ENCODE measurements at regions not wholly inside any gene's neighbourhood (a gene's known extent, or its start where the extent isn't known, plus 50 kb on each side); places are given as distances from the start of the nearest gene placed in this dataset.

GRCh38 chr2:118738106-118738505 is 109.3 kb downstream of the EN1 start:
- no peak for DNase-seq

- no peak for DNase-seq
Observed at GRCh38 chr2:118737684-118738083, 109.8 kb downstream of the EN1 start.

DNA sequence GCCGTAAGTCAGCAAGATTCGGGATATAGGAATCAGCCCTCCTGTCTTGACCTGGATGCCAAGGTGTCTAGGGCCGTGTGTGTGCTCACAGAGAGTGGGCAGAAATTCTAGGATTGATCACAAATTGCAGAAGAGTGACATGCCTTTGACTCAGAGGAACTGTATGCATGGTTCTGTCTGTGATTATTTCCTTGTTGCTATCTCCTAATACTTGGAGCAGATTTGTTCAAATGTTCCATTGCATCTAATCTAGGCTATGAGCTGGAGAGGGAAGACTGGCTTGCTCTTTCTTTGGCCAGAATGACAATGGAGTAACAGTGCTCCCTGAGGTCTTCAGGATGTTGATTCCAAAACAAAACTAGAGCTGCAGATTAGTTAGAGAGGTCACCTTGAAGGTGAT is 115.0 kb downstream of the EN1 start:
- DNase-seq = no peak

DNA sequence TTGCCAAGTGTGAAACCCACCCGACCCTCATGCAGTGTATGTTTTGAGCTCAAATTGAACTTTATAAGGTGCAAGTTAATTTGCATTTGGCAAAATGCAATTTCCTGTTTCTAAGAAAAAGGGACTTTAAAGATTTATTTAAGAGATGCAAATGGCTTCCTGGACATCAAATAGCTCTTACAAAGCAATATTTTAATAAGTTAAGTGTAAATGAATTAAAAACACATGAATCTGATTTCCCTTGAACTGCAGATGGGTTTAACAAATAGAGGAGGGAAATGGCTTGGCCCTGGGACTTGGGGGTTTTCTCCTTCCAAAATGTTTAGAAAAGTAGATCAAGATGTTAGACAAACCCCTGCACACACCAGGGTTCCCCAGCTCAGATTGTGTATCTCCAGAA is 116.0 kb downstream of the EN1 start:
- no peak for DNase-seq

DNA sequence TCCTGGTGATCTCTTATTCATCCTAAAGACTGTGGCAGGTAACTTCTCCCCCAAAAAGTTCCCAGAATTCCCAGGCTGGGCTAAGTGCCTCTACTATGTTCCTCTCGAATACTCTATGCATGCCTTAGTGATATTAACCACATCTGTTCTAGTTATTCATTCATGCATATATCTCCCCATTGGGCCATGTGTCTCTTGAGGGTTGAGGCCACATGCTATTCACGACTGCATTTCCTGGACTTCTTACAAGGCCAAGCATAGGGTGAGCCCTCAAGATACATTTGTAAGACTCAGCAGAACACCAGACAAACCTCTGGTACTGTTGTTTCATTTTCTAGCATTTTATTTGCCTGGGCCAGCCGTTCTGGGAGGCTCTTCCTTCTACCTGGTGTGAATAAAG is 117.0 kb downstream of the EN1 start:
- DNase-seq = no peak

GRCh38 chr2:118729760-118730159 is 117.7 kb downstream of the EN1 start:
- no peak for DNase-seq

DNA sequence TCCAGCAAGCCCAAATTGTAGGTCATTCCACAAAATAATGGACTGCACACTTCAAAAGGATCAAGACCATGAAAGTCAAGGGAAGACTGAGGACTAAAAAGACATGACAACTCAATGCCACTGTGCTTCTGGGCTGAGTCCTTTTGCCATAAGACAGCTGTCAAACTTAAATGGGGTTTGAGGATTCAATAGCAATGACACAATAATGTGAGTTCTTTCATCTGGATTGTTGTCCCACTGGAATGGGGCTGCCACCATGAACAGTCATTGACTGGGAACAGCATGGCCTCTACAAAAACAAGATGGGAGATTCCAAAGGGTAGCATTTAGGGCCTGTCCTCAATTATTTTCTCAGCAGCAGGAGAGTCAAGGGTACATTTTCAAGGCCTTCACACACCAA is 118.5 kb downstream of the EN1 start:
- no peak for DNase-seq

GRCh38 chr2:118726821-118727220 is 120.6 kb downstream of the EN1 start:
- no peak for DNase-seq

DNA sequence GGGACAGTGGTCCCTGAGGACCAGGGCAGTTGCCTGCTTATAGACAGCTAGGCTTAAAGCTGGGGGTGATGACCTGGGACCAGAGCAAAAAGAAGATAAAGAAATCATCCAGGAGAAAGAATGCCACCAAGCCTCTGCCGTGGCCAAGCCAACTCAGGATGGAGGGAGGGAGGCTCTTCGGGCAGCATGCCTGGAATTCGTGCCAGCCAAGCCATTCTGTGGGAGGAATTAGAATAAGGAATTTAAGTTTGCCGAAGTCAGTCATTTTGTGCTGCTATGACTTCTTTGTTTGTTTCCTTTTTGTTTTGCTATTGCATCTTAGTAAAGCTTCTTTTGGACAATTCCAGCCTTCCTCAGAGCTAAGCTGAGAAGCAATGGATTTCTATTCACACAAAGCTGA is 124.1 kb downstream of the EN1 start:
- DNase-seq = no peak

- DNase-seq = no peak
Observed at GRCh38 chr2:118722976-118723375, 124.5 kb downstream of the EN1 start.

GRCh38 chr2:118721817-118722551 is 125.5 kb downstream of the EN1 start:
- DNase-seq = no peak

DNA sequence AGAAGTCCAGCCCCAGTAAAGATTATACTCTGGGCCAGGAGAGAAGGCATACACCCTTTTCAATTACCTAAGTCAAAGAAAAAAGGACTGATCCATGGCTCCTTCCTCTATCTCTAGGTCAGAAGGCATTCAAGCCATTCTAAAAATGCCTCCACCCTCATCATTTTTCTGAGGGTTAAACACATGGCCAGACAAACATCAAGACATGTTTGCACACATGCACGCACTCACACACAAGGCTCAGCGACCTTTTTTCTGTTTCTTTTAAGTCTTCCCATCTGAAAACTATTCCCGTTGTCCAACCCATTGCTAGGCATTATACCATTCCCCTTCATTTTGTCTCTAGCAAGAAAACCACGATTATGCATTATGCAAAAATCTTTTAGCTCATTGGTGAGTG is 126.6 kb downstream of the EN1 start:
- no peak for DNase-seq

GRCh38 chr2:118718921-118719320 is 128.5 kb downstream of the EN1 start:
- DNase-seq = no peak

DNA sequence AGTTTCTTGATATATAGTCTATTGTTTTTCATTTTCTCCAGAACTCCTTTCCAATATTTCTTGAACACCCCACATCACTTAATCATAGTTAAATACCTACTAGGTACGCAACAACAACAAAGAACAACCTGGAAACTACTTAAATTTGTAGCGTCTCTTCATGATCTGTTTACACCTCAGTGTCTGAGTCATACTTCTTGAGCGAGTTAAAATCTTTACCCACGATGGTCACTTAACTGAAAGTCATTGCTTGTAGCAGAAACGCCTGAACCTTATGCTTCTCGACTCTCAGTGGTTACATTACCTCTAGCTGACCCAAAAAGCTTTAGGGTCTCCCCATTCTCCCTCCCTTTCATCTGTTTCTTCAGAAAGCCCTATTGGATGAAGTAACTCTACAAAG is 131.3 kb downstream of the EN1 start:
- no peak for DNase-seq

GRCh38 chr2:118714118-118714517 is 133.3 kb downstream of the EN1 start:
- DNase-seq = no peak

- no peak for DNase-seq
Observed at GRCh38 chr2:118711603-118712002, 135.8 kb downstream of the EN1 start.

DNA sequence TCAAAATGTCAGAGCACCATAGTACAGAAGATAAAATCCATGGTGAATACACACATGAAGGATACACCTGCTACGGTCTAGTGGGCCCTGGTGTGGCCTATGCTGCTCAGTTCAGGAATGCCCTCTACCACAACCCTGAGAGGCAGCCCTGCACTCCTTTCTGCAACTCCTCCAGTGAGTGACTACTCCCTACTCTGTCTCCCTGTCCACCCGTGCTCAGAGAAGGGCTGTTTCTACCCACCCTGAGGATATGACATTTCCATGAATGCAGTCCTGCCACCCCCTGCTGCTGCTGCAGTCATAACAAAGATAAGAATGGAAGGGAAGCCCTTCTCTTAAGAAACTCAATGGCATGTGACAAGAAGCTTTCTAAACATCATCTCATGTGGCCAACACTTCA is 137.0 kb downstream of the EN1 start:
- no peak for DNase-seq

GRCh38 chr2:118709786-118710185 is 137.7 kb downstream of the EN1 start:
- no peak for DNase-seq

GRCh38 chr2:118706844-118707243 is 140.6 kb downstream of the EN1 start:
- no peak for DNase-seq

DNA sequence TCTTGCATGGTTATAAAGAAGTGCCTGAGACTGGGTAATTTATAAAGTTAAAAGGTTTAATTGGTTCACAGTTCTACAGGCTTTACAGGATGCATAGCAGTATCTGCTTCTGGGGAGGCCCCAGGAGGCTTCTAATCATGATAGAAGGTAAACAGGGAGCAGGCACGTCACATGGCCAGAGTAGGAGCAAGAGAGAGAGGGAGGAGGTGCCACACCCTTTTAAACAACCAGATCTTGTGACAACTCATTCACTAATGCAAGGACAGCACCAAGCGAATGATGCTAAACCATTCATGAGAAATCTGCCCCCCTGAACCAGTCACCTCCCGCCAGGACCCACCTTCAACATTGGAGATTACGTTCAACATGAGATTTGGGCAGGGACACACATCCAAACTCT is 141.1 kb downstream of the EN1 start:
- DNase-seq = no peak

GRCh38 chr2:118705032-118705431 is 142.4 kb downstream of the EN1 start:
- no peak for DNase-seq

- no peak for DNase-seq
Observed at GRCh38 chr2:118699447-118700175, 147.8 kb downstream of the EN1 start.

- DNase-seq = no peak
Observed at GRCh38 chr2:118698564-118698963, 148.9 kb downstream of the EN1 start.

DNA sequence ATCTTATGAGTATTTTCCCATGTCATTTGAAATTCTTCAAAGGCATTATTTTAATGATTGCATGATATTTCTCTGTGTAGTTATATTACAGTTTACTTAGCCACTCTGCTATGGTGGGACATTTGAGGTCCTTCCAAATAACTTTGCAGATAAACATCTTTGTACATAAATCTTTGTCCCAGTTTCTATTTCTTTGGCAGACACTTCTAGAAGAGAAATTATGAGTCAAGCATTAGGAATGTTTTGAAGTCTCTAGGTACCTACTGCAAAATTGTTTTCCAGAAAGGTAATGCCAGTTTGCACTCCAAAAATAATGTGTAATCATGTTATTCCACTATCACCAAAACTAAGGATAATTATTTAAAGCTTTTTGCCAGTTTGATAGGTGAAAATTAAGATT is 149.7 kb downstream of the EN1 start:
- DNase-seq = no peak
